HEK293T (cell line): ENCODE measurements at regions not wholly inside any gene's neighbourhood (a gene's known extent, or its start where the extent isn't known, plus 50 kb on each side); places are given as distances from the start of the nearest gene placed in this dataset.

Experiments
- CTCF ChIA-PET: fragments of 350-600 bp; formaldehyde crosslinking; extraction: SDS; loops from one replicate; lab custom pipeline; 2021; ENCODE audit warnings: antibody characterized with exemption, inconsistent platforms; lab: Yijun Ruan, JAX
- POLR2A ChIA-PET: fragments of 350-600 bp; formaldehyde crosslinking; extraction: SDS; loops from one replicate; lab custom pipeline; 2020; ENCODE audit warnings: antibody characterized with exemption, inconsistent platforms; lab: Yijun Ruan, JAX
- DNase-seq: peaks from one replicate; pipeline ENCODE4 v3.0.0; 2012; ENCODE audit warnings: mixed read lengths; ENCODE audit errors: extremely low spot score
- ARNT ChIP-seq: fragments of 450-650 bp; IDR thresholded peaks from 2 replicates; pipeline ENCODE4 v1.6.1; 2017; ENCODE audit warnings: mild to moderate bottlenecking
- BHLHE40 ChIP-seq: fragments of 450-650 bp; IDR thresholded peaks from 2 replicates; pipeline ENCODE4 v1.6.1; 2016; ENCODE audit warnings: mild to moderate bottlenecking, moderate library complexity, borderline replicate concordance
- CTBP1 ChIP-seq: fragments of 450-650 bp; IDR thresholded peaks from 2 replicates; pipeline ENCODE4 v1.6.1; 2016; ENCODE audit warnings: borderline replicate concordance
- ELF4 ChIP-seq: fragments of 450-650 bp; IDR thresholded peaks from 2 replicates; pipeline ENCODE4 v1.6.1; 2017; ENCODE audit warnings: antibody characterized with exemption
- FOXA1 ChIP-seq: fragments of 450-650 bp; IDR thresholded peaks from 2 replicates; pipeline ENCODE4 v1.6.1; 2016; ENCODE audit warnings: mild to moderate bottlenecking
- FOXK2 ChIP-seq: fragments of 450-650 bp; IDR thresholded peaks from 2 replicates; pipeline ENCODE4 v1.6.1; 2016; ENCODE audit warnings: mild to moderate bottlenecking
- FOXM1 ChIP-seq: fragments of 450-650 bp; IDR thresholded peaks from 2 replicates; pipeline ENCODE4 v1.6.1; 2017; ENCODE audit warnings: mild to moderate bottlenecking, borderline replicate concordance
- HDGF ChIP-seq: fragments of 450-650 bp; IDR thresholded peaks from 2 replicates; pipeline ENCODE4 v1.6.1; 2017; ENCODE audit warnings: antibody characterized with exemption, borderline replicate concordance
- L3MBTL2 ChIP-seq: fragments of 450-650 bp; conservative IDR thresholded peaks from 2 replicates; pipeline ENCODE4 v1.6.1; 2016; ENCODE audit warnings: mild to moderate bottlenecking
- LEF1 ChIP-seq: fragments of 450-650 bp; IDR thresholded peaks from 2 replicates; pipeline ENCODE4 v1.6.1; 2017; ENCODE audit warnings: mild to moderate bottlenecking, borderline replicate concordance
- NFRKB ChIP-seq: fragments of 450-650 bp; IDR thresholded peaks from 2 replicates; pipeline ENCODE4 v1.6.1; 2016; ENCODE audit warnings: mild to moderate bottlenecking, moderate library complexity
- PKNOX1 ChIP-seq: fragments of 450-650 bp; IDR thresholded peaks from 2 replicates; pipeline ENCODE4 v1.6.1; 2016
- SP1 ChIP-seq: fragments of 450-650 bp; IDR thresholded peaks from 2 replicates; pipeline ENCODE4 v1.6.1; 2017
- SUZ12 ChIP-seq: fragments of 450-650 bp; IDR thresholded peaks from 2 replicates; pipeline ENCODE4 v1.6.1; 2016; ENCODE audit warnings: mild to moderate bottlenecking
- TARDBP ChIP-seq: fragments of 450-650 bp; IDR thresholded peaks from 2 replicates; pipeline ENCODE4 v1.6.1; 2016
- ZNF384 ChIP-seq: fragments of 450-650 bp; IDR thresholded peaks from 2 replicates; pipeline ENCODE4 v1.6.1; 2016

- DNase-seq = no peak
- TF ChIP-seq ELF4 = no peak
- no peak for TF ChIP-seq L3MBTL2
- no peak for TF ChIP-seq HDGF
- TF ChIP-seq NFRKB = no peak
- TF ChIP-seq ZNF384 = no peak
- CTCF ChIA-PET = interaction anchor here (1.3 kb wide), 1 partner anchor 1489 kb away, joined by 3 read pairs; no protein-coding TSS in a partner anchor
Measured at GRCh38 chrX:45447331-45447730, 246.7 kb upstream of the DIPK2B start.

GRCh38 chrX:45445745-45446412 is 245.2 kb upstream of the DIPK2B start:
- ChIA-PET CTCF (interaction anchor here (1.3 kb wide), 1 partner anchor 1487 kb away, joined by 3 read pairs; no protein-coding TSS in a partner anchor), POLR2A (no interaction called here)
- no peak for TF ChIP-seq ELF4
- no peak for TF ChIP-seq BHLHE40
- no peak for TF ChIP-seq HDGF
- TF ChIP-seq SP1 = no peak
- TF ChIP-seq FOXA1 = no peak
- no peak for TF ChIP-seq TARDBP
- no peak for TF ChIP-seq LEF1
- no peak for TF ChIP-seq FOXK2
- TF ChIP-seq ARNT = no peak
- no peak for TF ChIP-seq SUZ12
- no peak for TF ChIP-seq PKNOX1
- DNase-seq = no peak

More at GRCh38 chrX:45447331-45447730, 246.7 kb upstream of the DIPK2B start:
- POLR2A ChIA-PET = no interaction called here

- no peak for DNase-seq
- TF ChIP-seq ELF4 (no peak), ARNT (no peak), SP1 (no peak), L3MBTL2 (no peak), NFRKB (no peak)
- ChIA-PET CTCF (no interaction called here), POLR2A (no interaction called here)
Measured at GRCh38 chrX:45437186-45437585, 236.5 kb upstream of the DIPK2B start.

- POLR2A ChIA-PET = no interaction called here
- CTCF ChIA-PET = interaction anchor here (0.8 kb wide), 1 partner anchor 117 kb away, joined by 3 read pairs; no protein-coding TSS in a partner anchor
Measured at GRCh38 chrX:45435481-45435880, 234.8 kb upstream of the DIPK2B start.

GRCh38 chrX:45434231-45434630 is 233.6 kb upstream of the DIPK2B start:
- no peak for DNase-seq
- TF ChIP-seq CTBP1 (no peak), BHLHE40 (no peak), PKNOX1 (no peak), ARNT (no peak), ELF4 (no peak), TARDBP (no peak), NFRKB (no peak), L3MBTL2 (no peak), SUZ12 (no peak), FOXK2 (no peak), ZNF384 (no peak), SP1 (no peak), FOXA1 (no peak), FOXM1 (no peak)
- POLR2A ChIA-PET = no interaction called here
- CTCF ChIA-PET = interaction anchor here (0.8 kb wide), 1 partner anchor 23 kb away, joined by 4 read pairs; no protein-coding TSS in a partner anchor

More at GRCh38 chrX:45435481-45435880, 234.8 kb upstream of the DIPK2B start:
- no peak for DNase-seq
- no peak for TF ChIP-seq LEF1
- TF ChIP-seq FOXM1 = no peak
- no peak for TF ChIP-seq NFRKB
- TF ChIP-seq BHLHE40 = no peak
- no peak for TF ChIP-seq ZNF384
- no peak for TF ChIP-seq L3MBTL2
- no peak for TF ChIP-seq HDGF
- no peak for TF ChIP-seq PKNOX1
- TF ChIP-seq SP1 = no peak
- TF ChIP-seq FOXK2 = no peak
- no peak for TF ChIP-seq ELF4
- TF ChIP-seq FOXA1 = no peak
- TF ChIP-seq ARNT = no peak
- no peak for TF ChIP-seq CTBP1
- TF ChIP-seq SUZ12 = no peak
- no peak for TF ChIP-seq TARDBP

- no peak for TF ChIP-seq ARNT
- TF ChIP-seq SP1 = no peak
- no peak for TF ChIP-seq SUZ12
- no peak for TF ChIP-seq BHLHE40
- TF ChIP-seq FOXK2 = no peak
- no peak for TF ChIP-seq NFRKB
- no peak for TF ChIP-seq TARDBP
- CTCF ChIA-PET = no interaction called here
Measured at GRCh38 chrX:45428831-45429230, 228.2 kb upstream of the DIPK2B start.

More at GRCh38 chrX:45428831-45429230, 228.2 kb upstream of the DIPK2B start:
- no peak for DNase-seq
- POLR2A ChIA-PET = no interaction called here
